Activated naive CD4-positive, alpha-beta T cell treated with Interleukin-2 at 50 U/mL for 16 hours (primary cell): ENCODE measurements at regions not wholly inside any gene's neighbourhood (a gene's known extent, or its start where the extent isn't known, plus 50 kb on each side); places are given as distances from the start of the nearest gene placed in this dataset.
"Not testable (repeated sequence)": the region's sequence is repeated elsewhere in the genome, so short reads cannot be mapped to it uniquely, and the experiment has no call there.

Source experiments
- DNase-seq: peaks from one replicate; pipeline ENCODE4 v3.0.0-alpha.2; 2020

GRCh38 chr1:234809854-234810245, 199.9 kb upstream of the IRF2BP2 start:
- DNase-seq = not testable (repeated sequence)

- not testable (repeated sequence) for DNase-seq
Measured at GRCh38 chr1:234808943-234809853, 199.2 kb upstream of the IRF2BP2 start.

GRCh38 chr1:234808459-234808858, 198.5 kb upstream of the IRF2BP2 start:
- DNase-seq = not testable (repeated sequence)

DNA sequence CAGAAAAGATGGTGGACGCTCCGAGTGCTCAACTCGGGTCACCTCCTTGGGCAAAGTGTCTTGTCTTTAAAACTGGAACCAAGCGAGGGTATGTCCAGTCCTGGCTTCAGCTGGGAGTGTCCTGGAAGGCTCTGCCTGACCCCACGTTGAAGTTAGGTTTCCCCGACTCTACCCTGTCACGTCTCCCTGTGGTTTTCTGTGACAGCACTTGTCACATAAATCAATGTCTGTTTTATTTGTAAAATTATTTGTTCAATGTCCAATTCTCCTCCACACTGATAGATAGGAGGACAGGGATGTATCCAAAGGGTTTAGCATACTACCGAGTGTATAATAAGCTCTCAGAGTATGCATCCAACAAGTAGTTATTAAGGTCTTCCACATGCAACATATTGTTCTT, 197.7 kb upstream of the IRF2BP2 start:
- not testable (repeated sequence) for DNase-seq

DNA sequence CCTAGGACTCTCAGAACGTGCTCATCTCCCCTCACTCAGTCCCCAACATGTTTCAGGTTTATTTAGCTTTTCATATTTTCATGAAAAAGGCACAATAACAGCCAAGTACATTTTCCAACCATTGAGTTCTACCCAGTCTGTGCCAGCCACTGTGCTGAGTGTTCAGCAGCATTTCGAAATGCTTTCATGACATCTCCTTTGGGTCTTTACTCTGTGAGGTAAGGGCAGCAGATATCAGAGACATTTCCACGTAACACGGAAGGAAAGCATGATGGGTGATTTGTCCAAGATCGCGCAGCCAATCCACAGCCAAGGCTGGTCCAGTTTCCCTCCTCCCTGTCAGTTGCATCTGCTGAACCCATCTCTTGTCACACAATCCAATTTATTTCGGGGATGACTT, 192.6 kb upstream of the IRF2BP2 start:
- not testable (repeated sequence) for DNase-seq

DNA sequence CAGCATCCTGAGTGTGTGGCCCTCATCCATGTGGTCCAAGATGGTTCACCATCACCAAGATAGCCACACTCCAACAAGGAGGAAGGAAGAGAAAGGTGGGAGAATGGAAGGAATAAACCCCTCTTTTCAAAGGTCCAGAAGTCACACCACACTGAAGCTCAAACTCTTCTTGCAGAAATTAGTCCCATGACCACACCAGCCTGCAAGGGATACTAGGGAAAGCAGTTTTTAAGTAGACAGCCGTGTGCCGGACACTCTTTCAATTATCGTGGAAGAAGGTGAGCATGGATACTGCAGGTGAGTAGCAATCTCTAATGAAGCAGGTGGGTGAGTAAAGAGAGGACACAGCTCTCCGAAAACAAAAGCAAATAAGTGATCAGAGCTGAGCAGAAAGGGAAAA, 191.7 kb upstream of the IRF2BP2 start:
- DNase-seq = not testable (repeated sequence)

DNA sequence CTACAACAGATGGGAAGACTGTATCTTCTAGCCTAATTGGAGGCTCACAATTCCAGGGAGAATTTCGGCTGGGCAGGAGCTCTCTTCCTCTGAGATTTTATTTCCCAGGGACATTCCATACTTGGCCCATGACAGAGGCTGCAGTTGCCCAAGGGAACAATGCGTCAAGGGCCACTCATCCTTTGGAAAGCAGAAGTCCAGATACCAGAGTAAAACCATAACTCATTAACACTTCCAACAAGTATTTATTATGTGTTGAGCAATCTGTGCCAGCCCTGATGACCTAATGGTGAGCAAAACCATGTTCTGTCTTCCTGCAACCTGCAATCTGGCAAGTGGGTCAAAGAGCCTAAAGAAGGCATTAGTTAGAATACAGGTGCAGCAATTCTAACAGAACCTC, 191.2 kb upstream of the IRF2BP2 start:
- not testable (repeated sequence) for DNase-seq

DNA sequence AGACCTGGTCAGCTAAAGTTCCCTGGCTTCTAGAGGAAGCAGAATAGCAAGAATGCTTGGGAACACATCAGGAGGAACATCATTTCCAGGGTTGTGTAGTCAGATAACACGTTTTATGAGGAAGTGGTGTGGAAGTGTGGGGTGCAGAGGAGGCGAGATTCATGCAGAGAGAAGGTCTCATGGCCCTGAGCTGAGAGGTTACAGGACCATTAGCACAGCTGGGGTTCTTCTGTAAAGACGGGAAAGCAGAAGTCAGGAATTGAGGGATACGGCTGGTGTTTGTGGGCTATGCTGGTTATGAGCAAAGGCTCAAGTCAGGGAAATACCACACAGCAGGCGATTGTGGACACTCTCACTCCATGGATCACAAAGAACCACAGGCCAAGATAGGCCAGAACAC, 190.6 kb upstream of the IRF2BP2 start:
- DNase-seq = not testable (repeated sequence)

- DNase-seq = not testable (repeated sequence)
Measured at GRCh38 chr1:234799021-234799689, 189.2 kb upstream of the IRF2BP2 start.

DNA sequence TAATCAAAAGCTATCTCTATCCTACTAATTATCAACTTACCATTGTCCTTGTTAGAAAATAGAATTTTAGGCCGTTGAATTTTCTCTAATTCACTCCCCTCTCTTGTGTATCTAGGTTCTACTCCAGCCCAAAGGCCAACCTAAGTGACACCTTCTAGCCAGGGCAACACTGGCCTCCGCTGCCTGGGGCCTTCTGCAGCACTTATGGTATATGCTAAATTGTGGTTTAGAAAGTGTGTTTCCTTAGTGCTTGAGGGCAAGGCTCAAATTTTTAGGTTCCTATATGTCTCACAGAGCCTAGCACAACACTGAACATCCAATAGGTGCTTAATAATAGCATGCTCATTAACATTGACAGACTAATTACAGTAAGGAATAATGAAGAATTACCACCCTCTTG, 187.2 kb upstream of the IRF2BP2 start:
- DNase-seq = not testable (repeated sequence)

- not testable (repeated sequence) for DNase-seq
Measured at GRCh38 chr1:234796438-234796792, 186.4 kb upstream of the IRF2BP2 start.

DNA sequence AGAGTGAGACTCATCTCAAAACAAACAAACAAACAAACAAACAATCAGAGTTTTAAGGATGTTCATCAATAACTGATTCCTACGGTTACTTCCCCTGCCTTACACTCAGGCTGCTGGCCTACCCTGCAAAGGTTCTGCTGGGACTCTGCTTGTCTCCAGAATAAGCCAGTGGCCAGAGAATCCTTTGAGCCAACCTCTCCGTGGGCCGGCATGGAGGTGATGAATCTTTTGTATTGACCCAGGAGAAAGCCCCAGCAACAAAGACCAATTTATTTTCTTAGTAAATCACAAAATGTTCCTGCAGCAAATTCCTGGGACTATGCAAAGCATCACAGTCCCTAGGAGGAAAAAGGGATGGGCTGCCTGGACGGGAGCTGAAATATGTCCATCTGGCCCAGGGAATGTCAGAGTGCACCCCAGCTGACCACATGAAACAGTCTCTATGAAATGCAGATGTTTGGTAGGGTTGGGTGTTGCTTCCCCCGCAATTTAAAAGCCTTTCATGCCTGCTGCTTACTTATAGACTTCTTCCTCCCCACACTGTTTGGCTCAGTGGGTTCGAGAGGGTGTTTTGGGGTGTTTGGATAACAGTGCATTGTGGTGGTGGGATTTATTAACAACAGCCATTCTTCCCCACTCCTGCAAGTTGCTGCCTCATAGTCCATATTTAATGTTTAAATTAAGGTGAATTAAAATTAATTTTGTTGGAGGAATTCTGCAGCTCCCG, 185.9 kb upstream of the IRF2BP2 start:
- not testable (repeated sequence) for DNase-seq

GRCh38 chr1:234795007-234795406, 185.0 kb upstream of the IRF2BP2 start:
- DNase-seq = not testable (repeated sequence)

DNA sequence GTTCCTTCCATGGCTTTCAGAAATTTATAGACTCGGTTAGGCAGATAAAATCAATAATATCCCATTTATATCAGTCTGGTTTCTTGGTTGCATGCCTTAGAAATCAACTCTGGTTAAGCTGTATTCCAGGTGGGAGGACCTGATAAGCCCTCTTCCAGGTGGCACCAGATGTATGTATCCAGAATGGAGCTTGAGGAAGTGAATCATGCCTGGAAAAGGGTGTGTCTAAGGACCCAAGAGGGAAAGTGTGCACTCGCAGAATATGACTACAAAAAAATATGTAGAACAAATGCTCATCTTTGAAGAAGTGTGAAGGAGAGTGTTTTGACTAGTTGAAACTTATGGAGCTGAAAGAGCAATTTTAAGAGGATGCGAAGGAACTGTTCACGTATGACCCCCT, 184.5 kb upstream of the IRF2BP2 start:
- DNase-seq = not testable (repeated sequence)

- not testable (repeated sequence) for DNase-seq
Measured at GRCh38 chr1:234793924-234794323, 183.9 kb upstream of the IRF2BP2 start.

GRCh38 chr1:234792221-234792864, 182.4 kb upstream of the IRF2BP2 start:
- DNase-seq = not testable (repeated sequence)

DNA sequence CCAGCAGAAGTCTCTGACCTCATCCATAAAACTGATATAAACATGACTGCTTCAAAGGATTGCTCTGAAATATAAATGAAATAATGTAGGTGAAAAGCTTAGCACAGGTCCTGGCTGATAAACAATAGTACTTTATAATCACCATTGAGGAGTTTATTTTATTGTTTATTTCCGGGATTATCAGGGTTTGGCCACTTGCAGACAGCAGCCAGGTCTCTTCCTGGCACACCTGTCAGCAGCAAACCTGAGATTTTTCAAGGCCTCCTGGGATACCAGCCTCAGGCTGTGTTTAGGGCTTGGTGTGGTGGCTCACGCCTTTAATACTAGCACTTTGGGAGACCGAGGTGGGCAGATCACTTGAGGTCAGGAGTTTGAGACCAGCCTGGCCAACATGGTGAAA, 181.6 kb upstream of the IRF2BP2 start:
- DNase-seq = not testable (repeated sequence)

DNA sequence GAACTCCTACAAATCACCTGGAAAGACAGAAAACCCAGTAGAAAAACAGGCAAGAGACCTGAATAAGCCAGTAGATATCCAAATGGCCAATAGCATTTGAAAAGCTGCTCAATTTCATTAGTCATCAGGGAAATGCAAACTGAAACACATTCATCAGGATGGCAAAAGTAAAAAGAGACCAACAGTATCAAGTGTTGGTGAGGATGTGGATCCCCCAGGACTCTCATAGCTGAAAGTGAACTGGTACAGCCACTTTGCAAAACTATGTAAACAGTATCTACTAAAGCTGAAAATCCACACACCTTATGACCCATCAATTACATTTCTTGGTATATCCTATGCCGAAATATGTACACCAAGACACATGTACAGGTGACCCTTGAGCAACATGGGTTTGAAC, 180.4 kb upstream of the IRF2BP2 start:
- DNase-seq = not testable (repeated sequence)

DNA sequence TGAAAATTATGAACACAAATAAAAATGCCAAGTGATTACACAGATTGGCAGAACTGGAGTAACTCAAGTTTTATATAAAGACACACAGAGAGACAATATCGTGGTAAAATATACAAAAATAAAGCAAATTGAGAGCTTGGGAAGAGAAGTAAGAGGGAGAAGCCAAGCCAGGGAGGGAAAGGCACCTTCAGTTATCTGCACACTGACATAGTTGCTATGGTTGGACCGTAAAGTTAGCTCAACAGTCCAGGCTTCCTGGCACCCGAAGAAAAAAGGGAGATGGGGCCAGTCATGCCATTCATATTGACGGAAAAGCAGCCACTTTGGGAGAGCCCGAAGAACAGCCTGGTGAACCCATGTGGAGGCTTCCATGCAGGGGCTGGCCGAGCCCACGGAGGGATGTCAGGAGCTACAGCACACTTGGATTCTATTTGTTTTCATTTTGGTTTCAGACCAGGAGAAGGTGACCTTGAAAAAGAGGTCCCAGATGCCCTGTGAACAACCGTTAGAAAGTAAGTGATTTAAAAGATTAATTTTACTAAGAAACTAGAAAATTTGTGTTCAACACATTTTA, 177.1 kb upstream of the IRF2BP2 start:
- not testable (repeated sequence) for DNase-seq

- not testable (repeated sequence) for DNase-seq
Measured at GRCh38 chr1:234785922-234786321, 175.9 kb upstream of the IRF2BP2 start.

- DNase-seq = not testable (repeated sequence)
Measured at GRCh38 chr1:234785471-234785919, 175.5 kb upstream of the IRF2BP2 start.

DNA sequence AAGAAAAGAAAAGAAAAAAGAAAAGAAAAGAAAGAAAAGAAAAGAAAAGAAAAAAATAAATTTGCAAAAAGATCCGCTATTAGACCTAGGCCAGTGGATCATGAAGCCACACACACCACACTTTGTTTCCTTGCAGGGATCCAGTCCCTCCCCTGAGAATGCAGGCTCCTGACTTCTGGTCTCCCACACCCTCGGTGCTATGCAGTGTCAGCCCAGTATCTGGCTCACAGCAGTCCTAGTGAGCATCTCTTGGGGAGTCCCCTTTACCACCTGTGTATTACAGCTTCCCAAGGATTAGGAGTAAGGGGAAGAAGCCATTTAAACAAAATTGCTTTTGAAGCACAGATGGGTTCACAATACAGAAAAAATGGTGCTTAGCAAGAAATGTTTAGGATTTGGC, 174.1 kb upstream of the IRF2BP2 start:
- DNase-seq = not testable (repeated sequence)
